ENCODE measurements at regions not wholly inside any gene's neighbourhood (a gene's known extent, or its start where the extent isn't known, plus 50 kb on each side); places are given as distances from the start of the nearest gene placed in this dataset.

DNA sequence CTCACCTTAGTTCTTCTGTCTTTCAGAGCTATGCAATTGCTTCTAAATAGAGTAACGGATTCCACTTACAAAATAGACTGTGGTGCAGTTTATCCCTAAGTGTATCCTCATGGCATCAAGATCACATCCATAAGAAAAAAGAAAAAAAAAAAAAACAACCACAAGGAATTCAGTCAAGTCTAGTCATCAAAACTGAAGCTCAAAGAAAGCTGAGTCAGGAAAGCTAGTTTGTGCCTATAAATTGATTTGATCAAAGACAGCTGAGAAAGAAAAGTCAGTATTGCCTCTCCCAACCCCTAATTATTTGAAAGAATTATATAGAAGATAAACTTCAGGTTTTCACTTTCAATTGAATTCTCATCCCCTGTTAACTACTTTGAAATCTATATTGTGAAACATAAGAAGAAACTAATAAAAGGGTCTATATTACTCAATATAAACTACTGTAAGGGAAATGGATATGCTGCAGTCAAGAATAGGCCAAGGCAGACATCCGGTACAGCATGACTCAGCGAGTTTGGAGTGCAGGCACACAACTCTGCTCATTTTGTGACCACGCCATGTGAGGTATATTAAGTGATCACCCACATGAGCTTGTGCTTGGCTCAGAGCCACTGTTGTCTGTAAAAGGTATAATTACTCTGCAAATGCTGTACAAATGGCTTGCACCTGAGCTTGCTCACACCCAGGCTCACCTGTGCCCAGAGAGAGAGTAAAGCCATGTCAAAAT lies 568.1 kb upstream of the CRIM1 start:
- Mint-ChIP-seq H3K9me3 (peaks cover 8% of the 10 kb centered on the region), H3K27me3 (no peaks in the 10 kb centered on the region), H3K4me3 (no peak overlapping the region), H3K36me3 (ENCODE audit: low read depth) (no peaks in the 10 kb centered on the region), H3K27ac (no peak overlapping the region), H3K4me1 (no peaks in the 10 kb centered on the region)
- no peak for ATAC-seq
- no peak for DNase-seq

DNA sequence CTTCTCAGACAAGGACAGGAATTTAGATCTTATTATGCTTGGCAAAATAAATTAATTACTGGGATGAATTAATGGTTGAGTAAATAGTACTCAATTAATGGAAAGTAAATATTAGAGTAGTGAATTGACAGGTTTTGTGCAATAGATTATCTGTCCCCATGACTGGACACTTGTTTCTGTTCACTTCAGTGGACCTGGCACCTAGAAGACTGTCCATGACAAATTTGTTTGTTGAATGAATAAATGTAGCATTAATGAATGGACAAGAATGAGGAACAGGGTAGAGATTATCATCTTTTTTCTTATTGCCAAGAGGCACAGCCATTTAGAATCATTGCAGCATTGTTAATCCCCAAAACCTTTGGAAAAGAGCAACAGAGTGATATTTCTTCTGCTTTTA lies 570.0 kb upstream of the CRIM1 start:
- H3K36me3 Mint-ChIP-seq (ENCODE audit: low read depth): no peaks in the 10 kb centered on the region
- H3K27me3 Mint-ChIP-seq: peaks cover 2% of the 10 kb centered on the region
- peaks cover 13% of the 10 kb centered on the region for H3K9me3 Mint-ChIP-seq
- ATAC-seq (no peak), DNase-seq (no peak)
- no peak overlapping the region for H3K4me3 Mint-ChIP-seq
- no peak overlapping the region for H3K27ac Mint-ChIP-seq
- no peaks in the 10 kb centered on the region for H3K4me1 Mint-ChIP-seq

DNA sequence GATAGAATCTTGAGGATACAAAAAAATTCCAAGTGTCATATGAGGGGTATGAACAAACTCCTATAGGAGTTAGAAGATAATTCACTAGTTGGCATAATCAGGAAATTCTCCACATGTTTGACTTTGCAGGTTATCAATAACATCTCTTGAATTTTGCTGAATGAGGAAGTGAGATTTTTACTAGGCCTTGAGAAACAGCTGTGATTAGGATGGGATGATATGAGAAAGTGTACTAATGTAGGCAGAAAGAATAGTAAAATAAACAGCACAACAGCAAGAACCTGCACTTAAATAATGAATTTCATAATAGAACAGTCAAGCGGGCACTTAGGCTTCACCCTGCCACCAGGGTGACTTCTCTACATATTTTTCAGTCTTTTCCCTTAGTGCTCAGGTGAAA lies 570.8 kb upstream of the CRIM1 start:
- Mint-ChIP-seq H3K27ac (no peak overlapping the region), H3K4me1 (no peaks in the 10 kb centered on the region), H3K9me3 (peaks cover 13% of the 10 kb centered on the region), H3K4me3 (no peak overlapping the region), H3K27me3 (peaks cover 2% of the 10 kb centered on the region), H3K36me3 (ENCODE audit: low read depth) (no peaks in the 10 kb centered on the region)
- no peak for DNase-seq
- ATAC-seq: no peak

DNA sequence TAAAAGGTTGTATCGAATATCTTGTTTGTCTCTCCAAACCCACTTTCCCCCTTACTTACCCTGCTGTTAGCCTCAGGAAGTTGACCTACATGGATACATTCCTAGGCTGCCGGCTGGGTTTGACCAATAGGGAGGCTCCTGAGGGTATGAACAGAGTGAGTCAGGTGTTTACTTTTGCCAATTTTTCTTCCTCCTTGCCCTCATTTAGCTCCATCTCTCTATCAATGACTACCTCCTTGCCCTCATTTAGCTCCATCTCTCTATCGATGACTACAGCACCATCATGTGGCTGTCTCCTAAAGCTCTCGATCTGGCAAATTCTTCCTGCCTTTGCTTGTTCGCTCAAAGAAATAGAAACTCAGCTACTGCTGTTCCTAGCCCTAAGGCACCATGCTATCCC lies 571.9 kb upstream of the CRIM1 start:
- Mint-ChIP-seq H3K9me3 (peaks cover 13% of the 10 kb centered on the region), H3K27me3 (peaks cover 2% of the 10 kb centered on the region), H3K4me3 (no peak overlapping the region), H3K4me1 (no peaks in the 10 kb centered on the region), H3K27ac (no peak overlapping the region), H3K36me3 (ENCODE audit: low read depth) (no peaks in the 10 kb centered on the region)
- DNase-seq: no peak
- no peak for ATAC-seq

DNA sequence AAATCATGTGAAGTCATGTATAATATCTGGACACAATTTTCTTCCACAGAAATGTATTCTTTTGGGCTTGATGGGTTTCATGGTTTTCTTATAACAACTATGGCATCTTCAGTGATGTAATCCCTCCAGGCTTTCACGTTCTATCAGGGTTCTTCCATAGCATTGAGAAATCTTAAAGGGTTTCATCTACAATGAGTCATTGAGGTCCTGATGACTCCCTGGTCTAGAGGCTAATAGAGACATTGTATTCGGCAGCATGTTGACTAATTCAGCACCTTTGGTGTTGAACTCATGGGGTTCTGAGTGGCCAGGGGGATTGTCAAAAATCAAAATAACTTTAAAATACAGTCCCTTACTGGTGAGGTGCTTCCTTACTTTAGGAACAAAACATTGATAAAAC lies 614.0 kb upstream of the CRIM1 start:
- no peaks in the 10 kb centered on the region for H3K36me3 Mint-ChIP-seq (ENCODE audit: low read depth)
- no peaks in the 10 kb centered on the region for H3K4me1 Mint-ChIP-seq
- H3K27me3 Mint-ChIP-seq: no peaks in the 10 kb centered on the region
- DNase-seq: no peak
- peaks cover 18% of the 10 kb centered on the region for H3K9me3 Mint-ChIP-seq
- no peak overlapping the region for H3K4me3 Mint-ChIP-seq
- no peak for ATAC-seq
- H3K27ac Mint-ChIP-seq: no peak overlapping the region

DNA sequence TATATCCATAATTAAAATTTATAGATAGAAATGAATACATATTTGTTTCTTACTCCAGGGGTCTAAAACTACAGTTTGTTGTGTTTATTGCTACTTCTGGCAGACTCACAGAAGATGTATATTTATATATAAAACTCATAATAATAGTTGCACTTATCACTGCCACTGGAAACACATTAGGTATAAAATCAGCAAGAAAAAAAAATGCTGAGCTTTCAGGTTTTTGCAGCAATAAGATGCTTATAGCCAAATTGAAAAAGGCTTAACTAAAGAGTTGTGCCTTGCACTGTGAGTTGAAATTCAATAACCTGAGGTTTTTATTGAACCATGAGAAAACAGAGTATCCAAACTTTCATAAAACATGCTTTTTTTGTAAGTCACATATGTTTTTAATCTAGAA lies 623.9 kb upstream of the CRIM1 start:
- no peak for ATAC-seq
- Mint-ChIP-seq H3K36me3 (ENCODE audit: low read depth) (no peaks in the 10 kb centered on the region), H3K9me3 (no peaks in the 10 kb centered on the region), H3K27ac (no peak overlapping the region), H3K4me1 (no peaks in the 10 kb centered on the region), H3K4me3 (no peak overlapping the region), H3K27me3 (no peaks in the 10 kb centered on the region)
- DNase-seq: no peak

DNA sequence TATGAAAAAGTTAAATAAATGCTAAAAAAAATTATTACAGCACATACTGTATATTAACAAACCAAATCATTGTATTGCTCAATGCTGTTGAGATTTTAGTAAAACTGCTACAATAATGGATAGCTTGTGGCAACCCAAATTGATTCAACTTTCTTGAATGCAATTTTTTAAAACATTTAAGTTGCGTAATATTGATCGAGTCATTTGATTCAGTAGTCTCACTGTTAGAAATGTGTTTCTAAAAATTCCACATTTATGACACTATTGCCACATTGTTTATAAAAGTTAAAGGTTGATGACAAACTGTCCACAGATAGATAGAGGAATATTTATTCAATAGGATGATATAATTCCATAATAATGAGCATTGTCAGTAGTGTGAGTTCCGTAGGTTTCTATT lies 640.7 kb upstream of the CRIM1 start:
- Mint-ChIP-seq H3K27me3 (no peaks in the 10 kb centered on the region), H3K36me3 (ENCODE audit: low read depth) (no peaks in the 10 kb centered on the region), H3K9me3 (peaks cover 1% of the 10 kb centered on the region), H3K4me3 (no peak overlapping the region), H3K4me1 (no peaks in the 10 kb centered on the region), H3K27ac (no peak overlapping the region)
- DNase-seq: no peak
- ATAC-seq: no peak

DNA sequence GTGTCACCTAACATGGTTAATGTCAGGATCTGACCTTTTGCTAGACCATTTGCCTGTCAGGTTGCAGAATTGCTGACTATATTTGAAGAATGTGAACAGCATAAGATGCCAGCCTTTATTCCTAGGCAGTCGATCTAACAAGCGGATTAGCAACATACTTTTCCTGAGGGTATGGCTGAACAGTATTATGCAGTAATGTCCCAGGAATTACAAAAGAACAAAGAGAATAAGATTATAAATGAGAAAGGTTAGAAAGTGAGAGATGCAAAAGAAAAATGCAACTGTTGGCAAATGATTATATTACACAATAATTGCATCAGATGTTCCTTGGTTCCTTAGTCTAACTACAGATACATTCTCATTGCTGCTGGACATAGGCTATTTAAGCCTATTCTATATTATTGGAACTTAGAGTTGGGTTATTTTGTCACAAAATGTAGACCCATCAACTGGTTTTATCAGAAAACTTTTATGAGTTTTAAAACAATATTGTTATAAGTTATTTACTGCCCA lies 647.1 kb upstream of the CRIM1 start:
- Mint-ChIP-seq H3K4me3 (no peak overlapping the region), H3K36me3 (ENCODE audit: low read depth) (no peaks in the 10 kb centered on the region), H3K9me3 (no peaks in the 10 kb centered on the region), H3K4me1 (no peaks in the 10 kb centered on the region), H3K27me3 (no peaks in the 10 kb centered on the region), H3K27ac (no peak overlapping the region)
- DNase-seq (no peak), ATAC-seq (no peak)

DNA sequence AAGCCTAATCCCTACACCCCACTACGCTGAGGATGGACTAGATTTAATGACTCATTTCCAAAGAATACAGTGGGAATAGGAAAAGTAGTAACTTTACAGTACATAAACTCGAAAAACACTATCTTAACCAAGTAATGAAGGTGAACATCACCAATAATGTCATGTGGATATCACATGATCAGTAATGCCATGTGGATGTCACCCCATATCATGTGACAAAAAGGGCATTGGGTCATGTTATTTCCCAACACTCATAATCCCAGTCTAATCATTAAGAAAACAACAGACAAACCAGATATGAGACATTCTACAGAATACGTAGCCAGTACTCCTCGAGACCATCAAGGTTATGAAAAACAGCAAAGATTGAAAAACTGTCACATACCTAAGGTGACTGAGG lies 667.3 kb upstream of the CRIM1 start:
- no peaks in the 10 kb centered on the region for H3K4me1 Mint-ChIP-seq
- H3K9me3 Mint-ChIP-seq: peaks cover 4% of the 10 kb centered on the region
- DNase-seq (no peak), ATAC-seq (no peak)
- no peak overlapping the region for H3K4me3 Mint-ChIP-seq
- no peaks in the 10 kb centered on the region for H3K27me3 Mint-ChIP-seq
- no peaks in the 10 kb centered on the region for H3K36me3 Mint-ChIP-seq (ENCODE audit: low read depth)
- no peak overlapping the region for H3K27ac Mint-ChIP-seq

DNA sequence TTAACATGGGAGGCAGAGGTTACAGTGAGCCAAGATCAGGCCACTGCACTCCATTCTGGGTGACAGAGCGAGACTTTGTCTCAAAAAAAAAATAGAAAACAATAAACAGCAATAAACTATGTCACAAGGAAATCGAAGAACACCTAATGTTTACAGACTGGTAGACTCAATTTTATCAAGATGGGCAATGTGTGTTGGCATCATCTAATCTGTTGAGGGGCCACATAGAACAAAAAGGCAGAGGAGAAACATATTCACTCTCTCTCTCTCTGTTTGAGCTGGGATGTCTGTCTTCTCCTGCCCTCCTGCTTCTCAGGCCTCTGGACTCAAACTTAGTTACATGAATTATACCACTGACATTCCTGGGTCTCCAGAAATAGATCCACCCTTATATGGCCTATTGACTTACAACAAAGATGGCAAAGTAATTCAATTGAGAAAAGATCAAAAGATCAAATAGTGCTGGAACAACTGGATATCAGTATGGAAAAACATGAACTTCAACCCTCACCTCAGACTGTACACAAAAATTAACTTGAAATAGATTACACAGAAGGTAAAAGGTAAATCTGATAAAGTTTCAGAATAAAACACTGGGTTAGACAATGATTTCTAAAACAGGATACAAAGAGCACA lies 703.8 kb upstream of the CRIM1 start:
- no peaks in the 10 kb centered on the region for H3K9me3 Mint-ChIP-seq
- H3K27ac Mint-ChIP-seq: no peak overlapping the region
- H3K27me3 Mint-ChIP-seq: no peaks in the 10 kb centered on the region
- H3K4me3 Mint-ChIP-seq: no peak overlapping the region
- ATAC-seq (no peak), DNase-seq (no peak)
- H3K4me1 Mint-ChIP-seq: no peaks in the 10 kb centered on the region
- no peaks in the 10 kb centered on the region for H3K36me3 Mint-ChIP-seq (ENCODE audit: low read depth)

DNA sequence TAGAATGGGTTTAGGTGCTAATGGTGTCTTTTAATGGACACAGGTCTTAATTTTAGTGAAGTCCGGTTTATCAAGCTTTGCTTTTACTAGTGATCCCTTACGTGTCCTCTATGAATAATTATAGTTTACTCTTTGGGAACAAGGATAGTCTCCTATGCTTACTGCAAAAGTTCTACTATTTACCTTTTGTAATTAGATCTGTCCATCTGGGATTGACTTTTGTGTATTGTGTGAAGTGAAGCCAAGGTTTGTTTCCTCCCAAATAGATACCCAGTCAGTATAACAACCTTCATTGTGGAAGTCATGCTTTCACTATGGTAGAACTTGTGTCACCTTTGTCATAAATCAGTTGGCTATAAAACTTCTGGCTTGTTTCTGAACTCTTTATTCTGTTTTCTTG lies 740.9 kb upstream of the CRIM1 start:
- no peak for ATAC-seq
- no peak overlapping the region for H3K27ac Mint-ChIP-seq
- H3K4me1 Mint-ChIP-seq: no peaks in the 10 kb centered on the region
- DNase-seq: no peak
- H3K9me3 Mint-ChIP-seq: no peaks in the 10 kb centered on the region
- H3K27me3 Mint-ChIP-seq: no peaks in the 10 kb centered on the region
- H3K4me3 Mint-ChIP-seq: no peak overlapping the region
- no peaks in the 10 kb centered on the region for H3K36me3 Mint-ChIP-seq (ENCODE audit: low read depth)

DNA sequence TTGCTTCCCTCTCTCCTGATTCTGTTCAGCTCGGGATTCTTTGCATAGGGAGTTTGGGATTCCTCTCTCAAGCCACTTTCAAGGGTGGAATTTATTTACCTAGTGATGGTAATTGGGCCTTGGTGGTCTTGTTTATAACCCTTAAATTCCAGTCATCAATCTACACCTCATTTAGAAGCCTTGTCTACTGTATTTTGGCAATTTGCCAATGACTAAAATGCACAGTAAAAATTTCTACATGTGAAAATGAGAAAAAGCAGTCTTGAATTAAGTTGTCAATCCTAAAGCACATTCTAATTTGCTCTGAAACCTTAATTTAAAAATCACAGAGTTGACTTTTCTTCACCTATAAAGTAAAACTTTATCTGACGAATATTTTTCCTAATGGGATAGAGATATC lies 749.2 kb upstream of the CRIM1 start:
- no peaks in the 10 kb centered on the region for H3K4me1 Mint-ChIP-seq
- H3K27me3 Mint-ChIP-seq: no peaks in the 10 kb centered on the region
- H3K36me3 Mint-ChIP-seq (ENCODE audit: low read depth): no peaks in the 10 kb centered on the region
- H3K27ac Mint-ChIP-seq: no peak overlapping the region
- H3K4me3 Mint-ChIP-seq: no peak overlapping the region
- DNase-seq (no peak), ATAC-seq (no peak)
- no peaks in the 10 kb centered on the region for H3K9me3 Mint-ChIP-seq

DNA sequence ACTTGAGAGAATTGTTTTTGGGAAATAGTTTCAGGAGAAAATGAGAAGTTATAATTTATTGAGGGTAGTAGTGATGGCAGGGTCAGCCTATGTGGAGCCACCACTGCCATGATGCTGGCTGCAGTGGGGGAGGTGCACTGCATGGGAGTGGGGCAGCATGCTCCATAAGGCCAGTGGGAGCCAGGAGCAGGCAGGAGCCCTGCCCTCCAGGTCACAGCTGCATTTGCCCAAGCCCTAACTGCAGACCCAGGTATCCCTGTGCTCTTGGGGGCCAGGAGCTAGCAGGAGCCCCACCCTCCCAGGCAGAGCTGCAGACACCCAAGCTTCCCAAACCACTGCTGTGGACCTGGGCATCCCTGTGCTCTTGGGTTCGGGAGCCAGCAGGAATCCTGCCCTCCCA lies 757.3 kb upstream of the CRIM1 start:
- H3K9me3 Mint-ChIP-seq: peaks cover 18% of the 10 kb centered on the region
- no peak overlapping the region for H3K27ac Mint-ChIP-seq
- no peak overlapping the region for H3K4me3 Mint-ChIP-seq
- no peaks in the 10 kb centered on the region for H3K4me1 Mint-ChIP-seq
- DNase-seq: no peak
- H3K36me3 Mint-ChIP-seq (ENCODE audit: low read depth): no peaks in the 10 kb centered on the region
- no peaks in the 10 kb centered on the region for H3K27me3 Mint-ChIP-seq
- ATAC-seq: no peak

DNA sequence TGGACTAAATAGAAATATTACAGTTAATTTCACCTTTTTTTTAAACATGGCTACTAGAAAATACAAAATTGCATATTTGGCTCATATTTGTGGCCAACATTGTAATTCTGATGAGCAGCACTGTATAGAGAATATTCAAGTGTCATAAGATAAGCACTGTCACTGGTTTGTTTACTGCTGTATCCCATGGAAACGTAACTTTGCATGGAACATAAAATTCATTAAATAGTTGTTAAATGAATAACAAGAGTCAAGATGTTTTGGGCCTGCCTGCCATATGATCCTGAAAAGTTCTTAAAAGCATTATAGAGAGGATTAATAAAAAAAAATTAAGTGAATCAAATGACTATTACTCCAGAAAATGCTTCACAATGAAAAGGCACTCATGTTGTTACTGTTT lies 763.7 kb upstream of the CRIM1 start:
- Mint-ChIP-seq H3K27ac (no peak overlapping the region), H3K27me3 (no peaks in the 10 kb centered on the region), H3K36me3 (ENCODE audit: low read depth) (no peaks in the 10 kb centered on the region), H3K4me1 (no peaks in the 10 kb centered on the region), H3K4me3 (no peak overlapping the region), H3K9me3 (peaks cover 4% of the 10 kb centered on the region)
- ATAC-seq: no peak
- DNase-seq: no peak

DNA sequence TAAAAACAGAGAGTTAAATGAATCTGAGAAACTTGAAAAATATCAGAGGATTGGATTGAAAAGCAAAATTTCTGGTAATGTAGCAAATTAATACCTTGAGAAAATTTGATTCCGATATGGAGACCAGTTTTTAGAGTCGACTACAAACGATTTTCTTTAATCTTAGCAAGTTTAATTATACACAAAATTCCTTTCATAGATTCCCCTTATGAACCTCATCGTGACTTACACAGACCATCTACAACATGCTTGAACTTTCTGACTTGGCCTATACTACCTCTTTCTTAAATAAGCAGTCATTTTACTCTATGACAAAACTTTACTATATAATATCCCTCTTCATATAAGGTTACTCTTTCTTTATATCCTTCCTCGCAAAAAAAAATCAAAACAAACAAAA lies 769.6 kb upstream of the CRIM1 start:
- Mint-ChIP-seq H3K27me3 (no peaks in the 10 kb centered on the region), H3K27ac (no peak overlapping the region), H3K36me3 (ENCODE audit: low read depth) (no peaks in the 10 kb centered on the region), H3K4me3 (no peak overlapping the region), H3K9me3 (peaks cover 9% of the 10 kb centered on the region), H3K4me1 (no peaks in the 10 kb centered on the region)
- ATAC-seq (no peak), DNase-seq (no peak)
